ENCODE measurements at regions not wholly inside any gene's neighbourhood (a gene's known extent, or its start where the extent isn't known, plus 50 kb on each side); places are given as distances from the start of the nearest gene placed in this dataset.

GRCh38 chrX:768596-768995, 138.0 kb downstream of the SHOX start (continued):
- TF ChIP-seq ZC3H4 (CRISPR knock-in tag; IDR thresholded peaks at IDR 0.05; ENCODE audit: borderline replicate concordance) (no peak), ZNF354B (CRISPR knock-in tag; IDR thresholded peaks at IDR 0.05) (no peak)

GRCh38 chrX:758917-759316, 128.3 kb downstream of the SHOX start:
- Histone ChIP-seq H3K4me1 (replicated peaks in 1 of 2; ENCODE audit: control insufficient read depth in 2 of 2, insufficient read depth in 2 of 2, low read length in 2 of 2) (no peaks in the 10 kb centered on the region), H3K27ac (ENCODE audit: extremely low read depth, low read depth, low read length) (no peak overlapping the region), H3K9me3 (replicated peaks; ENCODE audit: control insufficient read depth, insufficient read depth, low read depth, low read length) (no peaks in the 10 kb centered on the region), H3K4me2 (ENCODE audit: insufficient read depth, low read length) (no peak overlapping the region), H3K36me3 (ENCODE audit: control insufficient read depth, insufficient read depth, low read length) (no peaks in the 10 kb centered on the region), H3K27me3 (ENCODE audit: control insufficient read depth in 2 of 2, insufficient read depth in 2 of 2, low read length in 2 of 2) (no peaks in the 10 kb centered on the region), H2AFZ (ENCODE audit: low read depth, low read length) (no peak overlapping the region), H3K79me2 (ENCODE audit: control insufficient read depth, insufficient read depth, low read length) (no peaks in the 10 kb centered on the region), H4K20me1 (replicated peaks; ENCODE audit: control insufficient read depth, insufficient read depth, low read length) (no peaks in the 10 kb centered on the region), H3K4me3 (no peak overlapping the region), H3K9me1 (ENCODE audit: control insufficient read depth, insufficient read depth, low read length) (no peaks in the 10 kb centered on the region), H3K9ac (ENCODE audit: insufficient read depth in 1 of 2, low read depth in 2 of 2, low read length in 2 of 2) (no peak overlapping the region)
- ChIA-PET POLR2A (no interaction called here), CTCF (ENCODE audit: low intra/inter-chr PET ratio) (no interaction called here)
- intact Hi-C loops (cut with micrococcal nuclease): no loop called here
- no TSS peak for BruUV-seq (replicated peaks)
- WGBS (ENCODE audit: insufficient coverage, low coverage, missing lambda C conversion rate): 3% methylated on average over 6 of the region's 6 CpGs
- DNase-seq (ENCODE audit: extremely low read depth in 1 of 4, low spot score in 3 of 4) (no peak), FAIRE-seq (no peak), ATAC-seq (no peak)
- TF ChIP-seq THAP12 (CRISPR knock-in tag; IDR thresholded peaks at IDR 0.05): no peak
- TF ChIP-seq ZFP36 (IDR thresholded peaks at IDR 0.05; ENCODE audit: low read depth, low read length, partially characterized antibody): no peak
- no peak for TF ChIP-seq NFE2L1 (tag; IDR thresholded peaks at IDR 0.05; ENCODE audit: borderline replicate concordance, low read depth)
- TF ChIP-seq SNRNP70 (optimal IDR thresholded peaks at IDR 0.05; ENCODE audit: low read depth, low read length): no peak
- TF ChIP-seq ZZZ3 (IDR thresholded peaks at IDR 0.05): no peak
- no peak for TF ChIP-seq KDM4B (IDR thresholded peaks at IDR 0.05; ENCODE audit: borderline replicate concordance in 2 of 2, low read depth in 1 of 2)
- no peak for TF ChIP-seq SREBF2 (CRISPR knock-in tag; IDR thresholded peaks at IDR 0.05)
- in situ Hi-C loops (cut with MboI): no loop called here
